ENCODE measurements at regions not wholly inside any gene's neighbourhood (a gene's known extent, or its start where the extent isn't known, plus 50 kb on each side); places are given as distances from the start of the nearest gene placed in this dataset.

- no peak for TF ChIP-seq CTCF (IDR thresholded peaks at IDR 0.05; ENCODE audit: low read depth, low read length, missing control alignments)
- no peak for DNase-seq (ENCODE audit: low read depth)
- H3K4me3 ChIP-seq (ENCODE audit: low read depth, low read length): no peak overlapping the region
These were observed 100.5 kb upstream of the COL11A1 start for GRCh38 chr1:103208844-103209243.

GRCh38 chr1:103199001-103199400, 90.7 kb upstream of the COL11A1 start:
- no peak overlapping the region for H3K4me3 ChIP-seq (ENCODE audit: low read depth, low read length)
- DNase-seq (ENCODE audit: low read depth): no peak
- TF ChIP-seq CTCF (IDR thresholded peaks at IDR 0.05; ENCODE audit: low read depth, low read length, missing control alignments): no peak

GRCh38 chr1:103198076-103198475, 89.8 kb upstream of the COL11A1 start:
- DNase-seq (ENCODE audit: low read depth): no peak
- H3K4me3 ChIP-seq (ENCODE audit: low read depth, low read length): no peak overlapping the region
- no peak for TF ChIP-seq CTCF (IDR thresholded peaks at IDR 0.05; ENCODE audit: low read depth, low read length, missing control alignments)

GRCh38 chr1:103197216-103197615, 88.9 kb upstream of the COL11A1 start:
- no peak for DNase-seq (ENCODE audit: low read depth)
- no peak overlapping the region for H3K4me3 ChIP-seq (ENCODE audit: low read depth, low read length)
- TF ChIP-seq CTCF (IDR thresholded peaks at IDR 0.05; ENCODE audit: low read depth, low read length, missing control alignments): no peak

GRCh38 chr1:103194984-103195383, 86.7 kb upstream of the COL11A1 start:
- no peak for TF ChIP-seq CTCF (IDR thresholded peaks at IDR 0.05; ENCODE audit: low read depth, low read length, missing control alignments)
- DNase-seq (ENCODE audit: low read depth): no peak

GRCh38 chr1:103194060-103194459, 85.7 kb upstream of the COL11A1 start:
- no peak for TF ChIP-seq CTCF (IDR thresholded peaks at IDR 0.05; ENCODE audit: low read depth, low read length, missing control alignments)
- no peak overlapping the region for H3K4me3 ChIP-seq (ENCODE audit: low read depth, low read length)
- no peak for DNase-seq (ENCODE audit: low read depth)

More at GRCh38 chr1:103194984-103195383, 86.7 kb upstream of the COL11A1 start:
- H3K4me3 ChIP-seq (ENCODE audit: low read depth, low read length): no peak overlapping the region

GRCh38 chr1:103191327-103191726, 83.0 kb upstream of the COL11A1 start:
- no peak for DNase-seq (ENCODE audit: low read depth)
- no peak overlapping the region for H3K4me3 ChIP-seq (ENCODE audit: low read depth, low read length)
- no peak for TF ChIP-seq CTCF (IDR thresholded peaks at IDR 0.05; ENCODE audit: low read depth, low read length, missing control alignments)

Data from GM12864 (cell line).